ENCODE measurements at regions not wholly inside any gene's neighbourhood (a gene's known extent, or its start where the extent isn't known, plus 50 kb on each side); places are given as distances from the start of the nearest gene placed in this dataset.

DNA sequence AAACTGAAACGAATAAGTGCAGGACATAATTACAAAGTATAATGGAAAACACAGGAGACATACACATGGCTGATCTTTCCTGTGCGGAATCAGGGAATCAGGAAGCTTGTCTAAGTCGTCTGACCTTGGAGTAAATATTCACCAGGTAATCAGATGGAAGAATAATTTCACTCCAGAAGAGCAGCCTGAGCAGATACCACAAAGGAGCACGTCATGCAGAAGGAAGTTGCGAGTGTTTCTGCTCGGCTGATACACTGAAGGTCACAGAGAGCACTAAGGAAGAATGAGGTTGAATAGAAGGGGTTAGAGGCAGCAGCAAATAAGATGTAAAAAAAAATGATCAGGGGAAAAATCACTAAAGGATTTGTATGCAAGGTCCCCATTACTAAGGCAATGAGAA, 122.3 kb upstream of the GPC6 start:
- H3K4me1 ChIP-seq (ENCODE audit: low read length): no peaks in the 10 kb centered on the region
- H3K9me2 ChIP-seq (replicated peaks; ENCODE audit: insufficient read depth, low read length): no peaks in the 10 kb centered on the region
- no peaks in the 10 kb centered on the region for H3K36me3 ChIP-seq (ENCODE audit: insufficient read depth, low read length)
- H3K9me3 ChIP-seq (ENCODE audit: low read length): peaks cover 25% of the 10 kb centered on the region
- no peak overlapping the region for H3K9ac ChIP-seq (ENCODE audit: low read length)
- H3K4me2 ChIP-seq (ENCODE audit: low read depth, low read length, poor library complexity, severe bottlenecking): no peak overlapping the region
- H3K27me3 ChIP-seq (ENCODE audit: low read length): no peaks in the 10 kb centered on the region
- no peak overlapping the region for H3K4me3 ChIP-seq (ENCODE audit: low read length)
- no peak overlapping the region for H3K27ac ChIP-seq (ENCODE audit: low read length)
- DNase-seq: no peak
- H2AFZ ChIP-seq (ENCODE audit: low read length): no peak overlapping the region
- no peaks in the 10 kb centered on the region for H4K20me1 ChIP-seq (ENCODE audit: insufficient read depth, low read depth, low read length)
- no peaks in the 10 kb centered on the region for H3K79me2 ChIP-seq (ENCODE audit: low read length)

DNA sequence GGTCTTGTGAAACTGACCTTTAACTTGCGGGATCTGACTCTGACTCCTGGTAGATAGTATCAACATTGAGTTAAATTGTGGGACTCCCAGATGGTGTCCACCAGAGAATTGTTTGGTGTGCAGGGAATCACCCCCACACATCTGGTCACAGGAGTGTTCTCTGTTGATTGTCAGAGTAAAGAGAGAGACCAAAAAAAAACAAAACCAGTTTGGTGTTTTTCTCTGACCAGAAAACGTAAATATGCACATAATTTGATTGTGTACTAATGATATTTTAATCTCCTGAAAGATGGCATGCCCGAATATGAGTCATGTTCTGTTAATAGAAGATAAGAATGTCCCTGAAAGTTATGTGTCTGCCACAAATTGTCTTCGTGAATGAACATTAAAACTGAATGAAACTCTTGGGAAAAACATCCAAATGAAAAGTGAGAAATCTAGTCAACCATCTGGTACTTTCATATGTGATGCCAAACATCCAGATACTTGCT, 118.5 kb upstream of the GPC6 start:
- Histone ChIP-seq H3K4me3 (ENCODE audit: low read length) (no peak overlapping the region), H3K27ac (ENCODE audit: low read length) (no peak overlapping the region), H2AFZ (ENCODE audit: low read length) (no peak overlapping the region), H3K4me1 (ENCODE audit: low read length) (no peaks in the 10 kb centered on the region), H3K9ac (ENCODE audit: low read length) (no peak overlapping the region), H3K27me3 (ENCODE audit: low read length) (no peaks in the 10 kb centered on the region), H4K20me1 (ENCODE audit: insufficient read depth, low read depth, low read length) (no peaks in the 10 kb centered on the region), H3K79me2 (ENCODE audit: low read length) (no peaks in the 10 kb centered on the region), H3K4me2 (ENCODE audit: low read depth, low read length, poor library complexity, severe bottlenecking) (no peak overlapping the region), H3K9me2 (replicated peaks; ENCODE audit: insufficient read depth, low read length) (no peaks in the 10 kb centered on the region), H3K9me3 (ENCODE audit: low read length) (peaks cover 16% of the 10 kb centered on the region), H3K36me3 (ENCODE audit: insufficient read depth, low read length) (no peaks in the 10 kb centered on the region)
- no peak for DNase-seq

DNA sequence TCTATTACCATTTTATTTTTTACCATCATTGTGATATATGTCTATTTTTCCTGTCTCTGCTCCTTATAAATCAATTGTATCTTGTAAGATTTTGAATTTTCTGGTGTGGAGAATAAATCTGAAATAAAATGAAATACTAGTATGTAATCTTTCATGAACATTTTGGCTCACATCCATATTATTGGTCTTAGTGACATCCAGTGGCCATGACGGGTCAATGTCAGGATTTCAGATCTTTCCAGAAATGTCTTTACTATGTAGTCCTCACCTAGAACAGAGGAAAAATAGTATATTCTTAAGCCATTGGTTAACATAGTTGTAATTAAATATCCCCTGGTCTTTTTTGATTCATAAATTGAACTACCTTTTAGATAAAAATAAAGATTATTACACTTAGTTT, 109.8 kb upstream of the GPC6 start:
- no peak for DNase-seq
- no peak overlapping the region for H2AFZ ChIP-seq (ENCODE audit: low read length)
- H3K9me2 ChIP-seq (replicated peaks; ENCODE audit: insufficient read depth, low read length): no peaks in the 10 kb centered on the region
- H3K4me3 ChIP-seq (ENCODE audit: low read length): no peak overlapping the region
- no peaks in the 10 kb centered on the region for H3K36me3 ChIP-seq (ENCODE audit: insufficient read depth, low read length)
- H3K9ac ChIP-seq (ENCODE audit: low read length): no peak overlapping the region
- no peak overlapping the region for H3K4me2 ChIP-seq (ENCODE audit: low read depth, low read length, poor library complexity, severe bottlenecking)
- no peaks in the 10 kb centered on the region for H4K20me1 ChIP-seq (ENCODE audit: insufficient read depth, low read depth, low read length)
- no peaks in the 10 kb centered on the region for H3K4me1 ChIP-seq (ENCODE audit: low read length)
- no peak overlapping the region for H3K27ac ChIP-seq (ENCODE audit: low read length)
- H3K79me2 ChIP-seq (ENCODE audit: low read length): no peaks in the 10 kb centered on the region
- H3K9me3 ChIP-seq (ENCODE audit: low read length): peaks cover 2% of the 10 kb centered on the region; the same call in 1 of the 2 replicates
- H3K27me3 ChIP-seq (ENCODE audit: low read length): no peaks in the 10 kb centered on the region

DNA sequence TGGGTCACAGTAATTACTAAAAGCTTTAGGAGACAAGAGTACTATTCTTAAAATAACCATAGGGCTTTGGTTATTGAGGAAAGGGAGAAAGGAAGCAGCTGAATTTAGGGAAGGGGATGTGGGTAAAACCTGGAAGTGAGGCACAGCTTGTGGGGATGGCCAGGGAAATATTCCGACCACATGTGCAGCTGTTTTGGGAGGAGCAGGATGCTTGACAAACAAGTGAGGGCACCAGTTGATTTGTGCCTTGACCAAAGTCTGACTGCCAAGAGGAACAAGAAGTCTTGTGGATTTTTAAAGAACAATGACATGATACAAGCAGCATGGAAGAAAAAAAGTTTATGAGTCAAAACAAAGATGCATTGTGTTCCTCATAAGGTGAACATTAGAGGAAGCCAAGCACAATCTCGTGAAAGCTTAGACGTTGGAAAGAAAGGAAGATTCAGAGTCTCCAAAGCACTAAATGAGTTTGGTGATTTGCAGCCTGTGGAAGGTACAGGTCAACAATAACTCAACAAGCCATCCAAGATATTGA, 108.5 kb upstream of the GPC6 start:
- H4K20me1 ChIP-seq (ENCODE audit: insufficient read depth, low read depth, low read length): no peaks in the 10 kb centered on the region
- no peaks in the 10 kb centered on the region for H3K9me2 ChIP-seq (replicated peaks; ENCODE audit: insufficient read depth, low read length)
- H3K9me3 ChIP-seq (ENCODE audit: low read length): no peaks in the 10 kb centered on the region; the same call in none of the 2 replicates
- no peak overlapping the region for H3K4me2 ChIP-seq (ENCODE audit: low read depth, low read length, poor library complexity, severe bottlenecking)
- no peak overlapping the region for H3K9ac ChIP-seq (ENCODE audit: low read length)
- DNase-seq: no peak
- no peaks in the 10 kb centered on the region for H3K4me1 ChIP-seq (ENCODE audit: low read length)
- H2AFZ ChIP-seq (ENCODE audit: low read length): no peak overlapping the region
- H3K27ac ChIP-seq (ENCODE audit: low read length): no peak overlapping the region
- H3K4me3 ChIP-seq (ENCODE audit: low read length): no peak overlapping the region
- H3K27me3 ChIP-seq (ENCODE audit: low read length): no peaks in the 10 kb centered on the region
- no peaks in the 10 kb centered on the region for H3K79me2 ChIP-seq (ENCODE audit: low read length)
- H3K36me3 ChIP-seq (ENCODE audit: insufficient read depth, low read length): no peaks in the 10 kb centered on the region

DNA sequence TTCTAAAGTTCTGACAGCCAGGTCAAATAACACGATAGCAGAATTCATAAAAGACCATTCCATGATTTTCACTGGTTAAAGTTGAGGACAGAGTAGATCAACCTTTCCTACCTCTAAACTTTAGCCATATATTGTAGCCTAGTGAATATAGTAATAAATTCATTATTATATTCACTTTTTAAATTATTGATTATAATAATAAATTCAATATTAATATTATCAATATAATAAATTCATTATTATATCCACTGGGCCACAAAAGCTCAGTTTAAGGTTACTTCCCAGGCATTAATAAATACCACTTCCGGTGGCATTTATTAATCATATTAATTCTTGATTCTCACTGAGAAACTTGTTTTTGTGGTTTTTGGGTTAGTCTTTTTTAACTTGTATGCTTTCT, 85.7 kb upstream of the GPC6 start:
- Histone ChIP-seq H3K9me2 (replicated peaks; ENCODE audit: insufficient read depth, low read length) (no peaks in the 10 kb centered on the region), H3K4me2 (ENCODE audit: low read depth, low read length, poor library complexity, severe bottlenecking) (no peak overlapping the region), H3K4me1 (ENCODE audit: low read length) (no peaks in the 10 kb centered on the region), H3K36me3 (ENCODE audit: insufficient read depth, low read length) (no peaks in the 10 kb centered on the region), H3K27ac (ENCODE audit: low read length) (no peak overlapping the region), H3K27me3 (ENCODE audit: low read length) (no peaks in the 10 kb centered on the region), H2AFZ (ENCODE audit: low read length) (no peak overlapping the region), H3K79me2 (ENCODE audit: low read length) (no peaks in the 10 kb centered on the region), H3K9me3 (ENCODE audit: low read length) (peaks cover 27% of the 10 kb centered on the region), H3K4me3 (ENCODE audit: low read length) (no peak overlapping the region), H4K20me1 (ENCODE audit: insufficient read depth, low read depth, low read length) (no peaks in the 10 kb centered on the region), H3K9ac (ENCODE audit: low read length) (no peak overlapping the region)
- no peak for DNase-seq

DNA sequence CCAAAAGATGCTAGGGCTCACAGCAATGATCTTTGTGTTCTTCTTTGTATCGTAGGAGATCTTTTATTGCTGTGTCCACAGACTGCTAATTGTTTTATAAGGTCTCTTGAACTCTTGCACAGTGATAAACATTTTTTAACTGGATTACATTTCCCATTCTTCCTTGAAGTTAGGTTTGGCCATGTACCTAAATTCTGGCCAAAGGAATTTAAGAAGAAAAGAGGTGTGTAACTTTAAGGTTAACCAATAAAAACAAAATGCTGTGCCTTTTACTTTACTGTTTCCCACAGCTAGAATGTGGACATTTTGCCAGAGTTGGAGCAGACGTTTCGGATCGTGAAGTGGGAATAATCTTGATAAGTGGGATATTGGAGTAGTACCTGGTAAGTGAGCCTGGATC, 82.6 kb upstream of the GPC6 start:
- H4K20me1 ChIP-seq (ENCODE audit: insufficient read depth, low read depth, low read length): no peaks in the 10 kb centered on the region
- H3K27ac ChIP-seq (ENCODE audit: low read length): no peak overlapping the region
- H3K79me2 ChIP-seq (ENCODE audit: low read length): no peaks in the 10 kb centered on the region
- H2AFZ ChIP-seq (ENCODE audit: low read length): no peak overlapping the region
- H3K9me2 ChIP-seq (replicated peaks; ENCODE audit: insufficient read depth, low read length): no peaks in the 10 kb centered on the region
- peaks cover 18% of the 10 kb centered on the region for H3K9me3 ChIP-seq (ENCODE audit: low read length)
- H3K36me3 ChIP-seq (ENCODE audit: insufficient read depth, low read length): no peaks in the 10 kb centered on the region
- H3K4me1 ChIP-seq (ENCODE audit: low read length): no peaks in the 10 kb centered on the region
- no peaks in the 10 kb centered on the region for H3K27me3 ChIP-seq (ENCODE audit: low read length)
- no peak overlapping the region for H3K4me3 ChIP-seq (ENCODE audit: low read length)
- H3K4me2 ChIP-seq (ENCODE audit: low read depth, low read length, poor library complexity, severe bottlenecking): no peak overlapping the region
- DNase-seq: no peak
- no peak overlapping the region for H3K9ac ChIP-seq (ENCODE audit: low read length)

DNA sequence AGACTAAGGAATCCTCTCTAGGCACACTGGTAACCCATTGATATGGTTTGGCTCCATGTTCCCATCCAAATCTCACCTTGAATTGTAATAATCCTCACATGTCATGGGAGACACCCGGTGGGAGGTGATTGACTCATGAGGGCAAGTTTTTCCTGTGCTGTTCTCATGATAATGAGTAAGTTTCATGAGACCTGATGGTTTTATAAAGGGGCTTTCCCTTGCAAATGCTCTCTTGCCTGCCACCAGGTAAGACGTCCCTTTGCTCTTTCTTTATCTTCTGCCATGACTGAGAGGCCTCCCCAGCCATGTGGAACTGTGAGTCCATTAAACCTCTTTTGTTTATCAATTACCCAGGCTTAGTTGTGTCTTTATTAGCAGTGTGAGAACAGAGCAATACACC, 81.4 kb upstream of the GPC6 start:
- Histone ChIP-seq H3K4me1 (ENCODE audit: low read length) (no peaks in the 10 kb centered on the region), H3K4me3 (ENCODE audit: low read length) (no peak overlapping the region), H3K9me3 (ENCODE audit: low read length) (peaks cover 18% of the 10 kb centered on the region), H2AFZ (ENCODE audit: low read length) (no peak overlapping the region), H3K27ac (ENCODE audit: low read length) (no peak overlapping the region), H3K9ac (ENCODE audit: low read length) (no peak overlapping the region), H3K27me3 (ENCODE audit: low read length) (no peaks in the 10 kb centered on the region), H3K36me3 (ENCODE audit: insufficient read depth, low read length) (no peaks in the 10 kb centered on the region), H3K9me2 (replicated peaks; ENCODE audit: insufficient read depth, low read length) (no peaks in the 10 kb centered on the region), H3K4me2 (ENCODE audit: low read depth, low read length, poor library complexity, severe bottlenecking) (no peak overlapping the region), H3K79me2 (ENCODE audit: low read length) (no peaks in the 10 kb centered on the region), H4K20me1 (ENCODE audit: insufficient read depth, low read depth, low read length) (no peaks in the 10 kb centered on the region)
- no peak for DNase-seq

DNA sequence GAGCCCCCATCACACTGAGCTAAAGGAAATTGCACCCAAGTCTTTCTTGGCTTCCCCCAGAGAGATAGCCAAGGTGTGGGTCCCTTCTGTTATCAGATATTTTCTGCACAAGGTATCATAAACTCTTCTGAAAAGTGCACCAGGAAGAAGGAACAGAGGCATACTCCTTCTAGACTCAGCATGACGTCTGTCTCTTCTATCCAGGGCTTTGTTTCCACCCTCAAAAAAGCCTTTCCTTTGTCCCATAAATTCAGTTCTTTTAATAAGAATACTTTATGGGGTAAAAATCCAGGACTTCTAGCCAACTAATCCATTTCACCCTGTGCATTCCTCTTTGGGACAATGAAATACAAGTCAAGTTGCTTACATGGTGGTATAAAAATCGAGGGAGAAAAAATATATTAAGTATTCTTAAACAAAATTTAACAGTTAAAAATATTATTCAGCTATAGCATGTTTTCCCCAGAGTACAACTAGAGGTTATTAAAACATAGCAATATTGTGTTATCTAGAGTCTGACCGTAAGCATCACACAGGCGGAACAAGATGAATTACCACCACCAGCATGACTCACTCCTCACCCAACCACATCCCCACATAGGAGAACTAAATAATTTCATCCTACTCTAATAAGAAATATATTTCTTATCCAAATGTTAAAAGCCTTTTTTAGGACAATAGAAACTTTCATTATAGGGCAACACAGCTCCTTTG, 79.9 kb upstream of the GPC6 start:
- Histone ChIP-seq H3K36me3 (ENCODE audit: insufficient read depth, low read length) (no peaks in the 10 kb centered on the region), H3K27ac (ENCODE audit: low read length) (no peak overlapping the region), H3K9me2 (replicated peaks; ENCODE audit: insufficient read depth, low read length) (no peaks in the 10 kb centered on the region), H4K20me1 (ENCODE audit: insufficient read depth, low read depth, low read length) (no peaks in the 10 kb centered on the region), H3K9me3 (ENCODE audit: low read length) (peaks cover 29% of the 10 kb centered on the region), H2AFZ (ENCODE audit: low read length) (no peak overlapping the region), H3K4me2 (ENCODE audit: low read depth, low read length, poor library complexity, severe bottlenecking) (no peak overlapping the region), H3K79me2 (ENCODE audit: low read length) (no peaks in the 10 kb centered on the region), H3K9ac (ENCODE audit: low read length) (no peak overlapping the region), H3K4me3 (ENCODE audit: low read length) (no peak overlapping the region), H3K27me3 (ENCODE audit: low read length) (no peaks in the 10 kb centered on the region), H3K4me1 (ENCODE audit: low read length) (no peaks in the 10 kb centered on the region)
- DNase-seq: no peak
